ENCODE measurements at regions not wholly inside any gene's neighbourhood (a gene's known extent, or its start where the extent isn't known, plus 50 kb on each side); places are given as distances from the start of the nearest gene placed in this dataset.
A peak's percentile ranks its signal among the peaks of the same experiment; 100 is the strongest.

GRCh38 chr6:154580397-154581135, 70.1 kb upstream of the CNKSR3 start:
- H3K27ac ChIP-seq (replicated peaks), result no peak overlapping the region
- intact Hi-C loops (cut with micrococcal nuclease), result no loop called here
- H3K4me1 ChIP-seq, result no peaks in the 10 kb centered on the region
- DNase-seq, result no peak
- peaks cover 12% of the 10 kb centered on the region for H3K9me3 ChIP-seq (replicated peaks)
- H3K27me3 ChIP-seq (ENCODE audit: low read depth), result no peaks in the 10 kb centered on the region
- H3K4me3 ChIP-seq, result no peak overlapping the region
- no peaks in the 10 kb centered on the region for H3K36me3 ChIP-seq
- TF ChIP-seq, protein P1, sequence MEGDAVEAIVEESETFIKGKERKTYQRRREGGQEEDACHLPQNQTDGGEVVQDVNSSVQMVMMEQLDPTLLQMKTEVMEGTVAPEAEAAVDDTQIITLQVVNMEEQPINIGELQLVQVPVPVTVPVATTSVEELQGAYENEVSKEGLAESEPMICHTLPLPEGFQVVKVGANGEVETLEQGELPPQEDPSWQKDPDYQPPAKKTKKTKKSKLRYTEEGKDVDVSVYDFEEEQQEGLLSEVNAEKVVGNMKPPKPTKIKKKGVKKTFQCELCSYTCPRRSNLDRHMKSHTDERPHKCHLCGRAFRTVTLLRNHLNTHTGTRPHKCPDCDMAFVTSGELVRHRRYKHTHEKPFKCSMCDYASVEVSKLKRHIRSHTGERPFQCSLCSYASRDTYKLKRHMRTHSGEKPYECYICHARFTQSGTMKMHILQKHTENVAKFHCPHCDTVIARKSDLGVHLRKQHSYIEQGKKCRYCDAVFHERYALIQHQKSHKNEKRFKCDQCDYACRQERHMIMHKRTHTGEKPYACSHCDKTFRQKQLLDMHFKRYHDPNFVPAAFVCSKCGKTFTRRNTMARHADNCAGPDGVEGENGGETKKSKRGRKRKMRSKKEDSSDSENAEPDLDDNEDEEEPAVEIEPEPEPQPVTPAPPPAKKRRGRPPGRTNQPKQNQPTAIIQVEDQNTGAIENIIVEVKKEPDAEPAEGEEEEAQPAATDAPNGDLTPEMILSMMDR (IDR thresholded peaks at IDR 0.05; ENCODE audit: borderline replicate concordance), result no peak

DNA sequence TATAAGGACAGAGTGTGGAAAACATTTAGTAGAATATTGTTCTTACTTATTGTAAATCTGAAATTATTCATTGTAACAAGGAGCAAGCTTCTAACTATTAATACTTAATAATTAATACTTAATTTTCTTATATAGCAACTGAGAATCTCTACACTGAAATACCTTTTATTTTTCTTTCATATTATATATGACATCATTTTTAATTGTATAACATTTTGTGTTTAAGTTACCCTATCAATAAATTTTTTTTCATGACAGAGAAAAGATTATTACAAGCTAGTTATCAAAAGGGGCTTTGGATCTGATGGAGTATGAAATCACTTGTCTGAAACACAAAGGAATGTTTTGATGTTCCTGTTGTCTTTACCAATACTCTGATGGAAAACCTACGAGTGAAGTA, 72.2 kb upstream of the CNKSR3 start:
- Histone ChIP-seq H3K4me3 (no peak overlapping the region), H3K9me3 (replicated peaks) (peaks cover 12% of the 10 kb centered on the region), H3K27ac (replicated peaks) (no peak overlapping the region), H3K4me1 (no peaks in the 10 kb centered on the region), H3K27me3 (ENCODE audit: low read depth) (no peaks in the 10 kb centered on the region), H3K36me3 (no peaks in the 10 kb centered on the region)
- intact Hi-C loops (cut with micrococcal nuclease), result no loop called here
- DNase-seq, result no peak
- TF ChIP-seq, protein P1 (IDR thresholded peaks at IDR 0.05; ENCODE audit: borderline replicate concordance), result no peak

DNA sequence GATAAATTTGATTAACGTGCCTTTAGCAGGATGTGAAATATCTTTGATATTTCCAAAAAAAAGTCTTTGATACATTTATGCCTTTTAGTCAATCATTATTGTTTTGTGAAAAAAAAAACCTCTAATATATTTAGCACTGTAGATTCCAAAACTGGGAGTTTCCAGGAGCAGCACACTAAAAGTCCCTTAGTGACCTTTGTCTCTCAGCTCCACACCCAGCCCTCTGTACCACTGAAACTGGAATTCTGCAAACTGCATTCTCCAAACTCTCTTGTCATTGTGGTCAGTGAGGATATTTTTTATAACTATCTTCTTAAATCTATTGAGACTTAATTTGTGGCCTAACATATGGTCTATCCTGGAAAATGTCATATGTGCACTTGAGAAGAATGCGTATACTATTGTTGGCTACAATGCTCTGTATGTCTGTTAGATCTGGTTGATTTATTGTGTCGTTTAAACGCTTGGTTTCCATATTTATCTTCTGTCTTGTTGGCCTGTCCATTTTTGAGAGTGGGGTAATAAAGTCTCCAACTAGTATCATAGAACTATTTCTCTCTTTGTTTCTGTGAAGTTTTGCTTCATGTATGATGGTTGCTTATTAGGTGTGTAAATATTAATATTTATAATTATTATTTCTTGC, 73.2 kb upstream of the CNKSR3 start:
- intact Hi-C loops (cut with micrococcal nuclease), result no loop called here
- Histone ChIP-seq H3K27me3 (ENCODE audit: low read depth) (no peaks in the 10 kb centered on the region), H3K36me3 (no peaks in the 10 kb centered on the region), H3K27ac (replicated peaks) (no peak overlapping the region), H3K4me1 (no peaks in the 10 kb centered on the region), H3K4me3 (no peak overlapping the region), H3K9me3 (replicated peaks) (peaks cover 12% of the 10 kb centered on the region)
- DNase-seq, result no peak
- TF ChIP-seq, protein P1 (IDR thresholded peaks at IDR 0.05; ENCODE audit: borderline replicate concordance), result no peak

DNA sequence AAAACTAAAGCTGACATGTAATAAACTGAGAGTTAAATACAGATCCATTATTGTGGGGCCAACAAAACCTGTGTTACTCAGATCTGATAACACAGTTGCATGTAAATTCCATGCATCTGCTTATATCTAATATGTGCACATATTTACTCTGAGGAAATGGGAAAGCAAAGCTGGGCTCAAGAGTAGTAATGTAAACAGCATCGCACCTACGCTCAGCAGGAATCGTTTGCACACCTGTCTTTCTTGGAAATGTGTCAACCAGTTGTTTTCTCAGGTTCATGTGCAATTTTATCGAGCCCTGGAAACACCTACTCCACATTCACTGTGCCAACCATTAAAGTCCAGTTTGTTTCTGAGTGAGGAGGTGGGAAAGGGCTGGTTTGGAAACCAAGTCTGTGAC, 80.3 kb upstream of the CNKSR3 start:
- intact Hi-C loops (cut with micrococcal nuclease), result no loop called here
- Histone ChIP-seq H3K4me1 (peaks cover 20% of the 10 kb centered on the region), H3K27me3 (ENCODE audit: low read depth) (no peaks in the 10 kb centered on the region), H3K36me3 (no peaks in the 10 kb centered on the region), H3K27ac (replicated peaks) (peak overlapping the region; percentile 90), H3K9me3 (replicated peaks) (no peaks in the 10 kb centered on the region), H3K4me3 (peak overlapping the region; percentile 50)
- TF ChIP-seq, protein P1 (IDR thresholded peaks at IDR 0.05; ENCODE audit: borderline replicate concordance), result no peak
- no peak for DNase-seq

DNA sequence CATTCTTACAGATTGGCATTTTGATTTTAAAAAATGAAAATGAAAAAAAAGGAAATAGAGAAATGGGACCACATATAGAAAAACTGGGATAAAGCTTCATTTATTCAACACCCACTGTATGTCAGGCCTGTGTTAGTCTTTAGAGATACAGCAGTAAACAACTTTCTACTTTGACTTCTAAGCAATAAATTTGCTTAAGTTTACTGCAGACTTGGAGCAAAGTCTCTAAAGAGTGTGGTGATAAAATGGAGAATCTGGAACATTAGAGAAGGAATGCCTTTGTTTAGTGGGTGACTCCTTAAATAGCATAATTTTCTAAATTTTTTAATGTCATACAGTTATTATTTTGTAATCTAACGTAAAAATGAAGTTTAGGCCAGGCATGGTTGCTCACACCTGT, 80.7 kb upstream of the CNKSR3 start:
- Histone ChIP-seq H3K4me3 (no peak overlapping the region), H3K27ac (replicated peaks) (peak overlapping the region; percentile 90), H3K4me1 (peaks cover 24% of the 10 kb centered on the region), H3K36me3 (no peaks in the 10 kb centered on the region), H3K9me3 (replicated peaks) (no peaks in the 10 kb centered on the region), H3K27me3 (ENCODE audit: low read depth) (no peaks in the 10 kb centered on the region)
- intact Hi-C loops (cut with micrococcal nuclease), result no loop called here
- DNase-seq, result no peak
- TF ChIP-seq, protein P1 (IDR thresholded peaks at IDR 0.05; ENCODE audit: borderline replicate concordance), result no peak

Data from left ventricle myocardium inferior (tissue), 1 donor.